HepG2 (cell line): ENCODE measurements at regions not wholly inside any gene's neighbourhood (a gene's known extent, or its start where the extent isn't known, plus 50 kb on each side); places are given as distances from the start of the nearest gene placed in this dataset.

ENCODE experiments used
- ATAC-seq: fragments of 200-7000 bp; cut with Tn5 transposase; 3 replicates; pipeline ENCODE4 v1.9.1; 2020; ENCODE audit warnings: mild to moderate bottlenecking, moderate library complexity
- BruUV-seq: library from RNA; stranded (reverse); fragments of 400-500 nt; replicated peaks from 2 replicates; lab custom pipeline; 2021; lab: Mats Ljungman, UMichigan
- CTCF ChIA-PET: fragments of 300-600 bp; formaldehyde crosslinking; extraction: SDS; loops from one replicate; lab custom pipeline; 2021; ENCODE audit warnings: low total read pairs, inconsistent platforms, low intra/inter-chr PET ratio; lab: Yijun Ruan, JAX
- POLR2A ChIA-PET: fragments of 350-600 bp; sonication (Branson Sonifier 250); formaldehyde crosslinking; loops from one replicate; lab custom pipeline; 2020; ENCODE audit warnings: antibody characterized with exemption, inconsistent platforms; lab: Yijun Ruan, JAX
- DNase-seq: peaks from one replicate; pipeline ENCODE4 v3.0.0-alpha.2; 2015; ENCODE audit warnings: low spot score
- FAIRE-seq: peaks from 3 replicates; lab custom pipeline; 2011; peaks lifted over from hg19 to GRCh38; lab: Jason Lieb, UNC
- H2AFZ ChIP-seq: one replicate; pipeline ENCODE4 v1.6.1; 2011; ENCODE audit warnings: low read length, inconsistent platforms
- H3K27ac ChIP-seq: fragments of 300-600 bp; 3 replicates; pipeline ENCODE4 v1.8.0; 2011; ENCODE audit warnings: mixed run types, mild to moderate bottlenecking, mixed read lengths, low read length, inconsistent platforms; ENCODE audit not compliant: insufficient read depth; ENCODE audit errors: extremely low read length
- H3K27me3 ChIP-seq, 2 experiments: fragments of 200-600 bp in 1 of 2; 2 replicates in 1 of 2; 3 replicates in 1 of 2; pipeline versions ENCODE4 v1.6.0 to v1.8.0; 2011; ENCODE audit warnings: low read length in 2 of 2, mild to moderate bottlenecking in 2 of 2, moderate library complexity in 2 of 2, inconsistent platforms in 1 of 2; ENCODE audit not compliant: insufficient read depth in 2 of 2, control insufficient read depth in 1 of 2
- H3K36me3 ChIP-seq, 2 experiments: fragments of 200-600 bp in 1 of 2; replicated peaks in 1 of 2; 2 replicates in 1 of 2; 3 replicates in 1 of 2; pipeline versions ENCODE4 v1.5.1 to v1.8.0; 2011; ENCODE audit warnings: low read length in 2 of 2, inconsistent platforms in 1 of 2; ENCODE audit not compliant: insufficient read depth in 2 of 2, control insufficient read depth in 1 of 2
- H3K4me1 ChIP-seq: 2 replicates; pipeline ENCODE4 v1.5.1; 2012; ENCODE audit warnings: low read length, inconsistent platforms; ENCODE audit not compliant: insufficient read depth
- H3K4me2 ChIP-seq: 2 replicates; pipeline ENCODE4 v1.6.0; 2011; ENCODE audit warnings: low read depth, low read length, inconsistent platforms
- H3K4me3 ChIP-seq, 3 experiments: fragments of 200-600 bp in 1 of 3; sonication (generic), shearing (Covaris generic) in 1 of 3; replicated peaks in 1 of 3; 2 replicates each; pipeline ENCODE4 v1.5.1; 2011 to 2016; ENCODE audit warnings: low read length in 3 of 3, inconsistent platforms in 2 of 3, low read depth in 2 of 3, mild to moderate bottlenecking in 2 of 3, control low read depth in 1 of 3, mixed read lengths in 1 of 3; ENCODE audit not compliant: insufficient read depth in 1 of 3
- H3K79me2 ChIP-seq: one replicate; pipeline ENCODE4 v1.6.1; 2011; ENCODE audit warnings: low read length, inconsistent platforms; ENCODE audit not compliant: insufficient read depth
- H3K9ac ChIP-seq: 2 replicates; pipeline ENCODE4 v1.6.0; 2011; ENCODE audit warnings: mild to moderate bottlenecking, low read depth, low read length, inconsistent platforms; ENCODE audit not compliant: insufficient read depth
- H3K9me3 ChIP-seq: 2 replicates; pipeline ENCODE4 v1.5.1; 2012; ENCODE audit warnings: mild to moderate bottlenecking, low read length
- H4K20me1 ChIP-seq: 2 replicates; pipeline ENCODE4 v1.6.0; 2011; ENCODE audit warnings: inconsistent platforms, mild to moderate bottlenecking, low read length, moderate library complexity; ENCODE audit not compliant: insufficient read depth
- CEBPB ChIP-seq: IDR thresholded peaks from 2 replicates; pipeline ENCODE4 v1.6.1; 2011; ENCODE audit warnings: low read depth, low read length, improper control_type of control experiment, borderline replicate concordance
- FOXA1 ChIP-seq, 2 experiments: fragments of 450-650 bp in 1 of 2; sonication (generic) in 1 of 2; formaldehyde crosslinking in 1 of 2; IDR thresholded peaks; 2 replicates each; pipeline versions ENCODE4 v1.4.0 to v1.6.1; 2016 to 2020; ENCODE audit warnings: missing genetic modification reagents in 1 of 2
- NFE2L2 ChIP-seq: fragments of 150-350 bp; IDR thresholded peaks from 2 replicates; pipeline ENCODE4 v1.6.1; 2014; ENCODE audit warnings: low read length
- NFIB ChIP-seq: sonication (generic); formaldehyde crosslinking; IDR thresholded peaks from 2 replicates; pipeline ENCODE4 v1.9.0; 2021; ENCODE audit warnings: missing genetic modification reagents, mild to moderate bottlenecking, borderline replicate concordance
- SAFB2 ChIP-seq: sonication (generic); formaldehyde crosslinking; IDR thresholded peaks from 2 replicates; pipeline ENCODE4 v1.5.1; 2020; ENCODE audit warnings: missing genetic modification reagents, low read depth, mild to moderate bottlenecking, borderline replicate concordance
- ZNF281 ChIP-seq: sonication (generic); formaldehyde crosslinking; IDR thresholded peaks from 2 replicates; pipeline ENCODE4 v1.4.0; 2020; ENCODE audit warnings: missing genetic modification reagents, borderline replicate concordance
- ZNF296 ChIP-seq: sonication (generic); formaldehyde crosslinking; conservative IDR thresholded peaks from 2 replicates; pipeline ENCODE4 v1.5.0; 2020; ENCODE audit warnings: mild to moderate bottlenecking, missing genetic modification reagents
- WGBS: methylation state at CpG from one replicate; pipeline ENCODE4 v1.1.6; 2017; ENCODE audit warnings: low lambda C conversion rate; 5-methylcytosine and 5-hydroxymethylcytosine counted together
- in situ Hi-C: cut with HindIII; loops from 2 replicates; pipeline ENCODE4 v1.10.0; 2017; ENCODE audit warnings: low pct_unique_long_range_greater_than_20kb; ENCODE audit not compliant: extremely low pct_ligation_motif_present
- intact Hi-C: fragments of 100-400 bp; cut with micrococcal nuclease; formaldehyde crosslinking; loops from one replicate; pipeline ENCODE4 v1.10.0; 2022; ENCODE audit not compliant: unreplicated experiment
- TF ChIP-seq, protein P1 (sequence below): sonication (generic); formaldehyde crosslinking; IDR thresholded peaks from 2 replicates; pipeline ENCODE4 v1.4.0; 2020; ENCODE audit warnings: missing genetic modification reagents

GRCh38 chr11:33999393-33999792 is 52.1 kb upstream of the CAPRIN1 start:
- BruUV-seq = no TSS peak
- ChIA-PET POLR2A (no interaction called here), CTCF (no interaction called here)
- FAIRE-seq (no peak), ATAC-seq (no peak), DNase-seq (no peak)
- in situ Hi-C loops (loop anchor here (5.0 to 25.0 kb wide), 2 partner anchors 363 to 488 kb away; no protein-coding TSS in a partner anchor), intact Hi-C loops (loop anchor here (5.0 kb wide), 2 partner anchors 53 to 463 kb away; partner anchors contain the start of gene CAPRIN1)
- Histone ChIP-seq H3K9ac (no peak overlapping the region), H3K36me3 (no peaks in the 10 kb centered on the region), H3K4me2 (no peak overlapping the region), H2AFZ (no peak overlapping the region), H3K27me3 (peaks cover 0 to 12% of the 10 kb centered on the region in 2 experiments; a peak in 2 of 5 replicates), H3K27ac (no peak overlapping the region), H4K20me1 (no peaks in the 10 kb centered on the region), H3K4me3 (no peak overlapping the region), H3K79me2 (no peaks in the 10 kb centered on the region), H3K4me1 (peaks cover 20% of the 10 kb centered on the region), H3K9me3 (no peaks in the 10 kb centered on the region)
- TF ChIP-seq CEBPB (peak; percentile 24; the same call in 1 of the 2 replicates), NFE2L2 (no peak), SAFB2 (CRISPR knock-in tag) (no peak), NFIB (no peak)
- WGBS = 0% methylated on average over 2 of the region's 2 CpGs

- POLR2A ChIA-PET = interaction anchor here (1.1 to 1.7 kb wide), 2 partner anchors 53 to 108 kb away, joined by 3 to 7 read pairs; partner anchors contain the start of gene NAT10
- no peak overlapping the region for H3K9ac ChIP-seq
- peaks cover 0 to 12% of the 10 kb centered on the region in 2 experiments; a peak in 2 of 5 replicates for H3K27me3 ChIP-seq
- TF ChIP-seq ZNF281 (CRISPR knock-in tag) (peak; percentile 16; the same call in 1 of the 2 replicates), FOXA1 (IDR thresholded peaks at IDR 0.05) (no peak), FOXA1 (CRISPR knock-in tag; IDR thresholded peaks at IDR 0.05) (no peak), ZNF296 (CRISPR knock-in tag) (no peak)
- TF ChIP-seq, protein P1, sequence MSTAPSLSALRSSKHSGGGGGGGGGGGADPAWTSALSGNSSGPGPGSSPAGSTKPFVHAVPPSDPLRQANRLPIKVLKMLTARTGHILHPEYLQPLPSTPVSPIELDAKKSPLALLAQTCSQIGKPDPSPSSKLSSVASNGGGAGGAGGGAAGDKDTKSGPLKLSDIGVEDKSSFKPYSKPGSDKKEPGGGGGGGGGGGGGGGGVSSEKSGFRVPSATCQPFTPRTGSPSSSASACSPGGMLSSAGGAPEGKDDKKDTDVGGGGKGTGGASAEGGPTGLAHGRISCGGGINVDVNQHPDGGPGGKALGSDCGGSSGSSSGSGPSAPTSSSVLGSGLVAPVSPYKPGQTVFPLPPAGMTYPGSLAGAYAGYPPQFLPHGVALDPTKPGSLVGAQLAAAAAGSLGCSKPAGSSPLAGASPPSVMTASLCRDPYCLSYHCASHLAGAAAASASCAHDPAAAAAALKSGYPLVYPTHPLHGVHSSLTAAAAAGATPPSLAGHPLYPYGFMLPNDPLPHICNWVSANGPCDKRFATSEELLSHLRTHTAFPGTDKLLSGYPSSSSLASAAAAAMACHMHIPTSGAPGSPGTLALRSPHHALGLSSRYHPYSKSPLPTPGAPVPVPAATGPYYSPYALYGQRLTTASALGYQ (CRISPR knock-in tag) = no peak
- TF ChIP-seq, all 625 proteins: peak for 1
- BruUV-seq = no TSS peak
- DNase-seq (no peak), FAIRE-seq (no peak), ATAC-seq (peak; percentile 62)
- Histone ChIP-seq H2AFZ (no peak overlapping the region), H3K4me3 (peak overlapping the region; percentile 5 to 66 (median 6); a peak in 3 of 6 replicates), H4K20me1 (no peaks in the 10 kb centered on the region), H3K4me1 (peaks cover 18% of the 10 kb centered on the region), H3K9me3 (no peaks in the 10 kb centered on the region), H3K27ac (no peak overlapping the region), H3K79me2 (no peaks in the 10 kb centered on the region), H3K4me2 (peak overlapping the region; percentile 85), H3K36me3 (no peaks in the 10 kb centered on the region)
- in situ Hi-C loops (loop anchor here (5.0 to 25.0 kb wide), 2 partner anchors 365 to 490 kb away; no protein-coding TSS in a partner anchor), intact Hi-C loops (loop anchor here (1.0 to 5.0 kb wide), 4 partner anchors 55 to 465 kb away; partner anchors contain the start of genes ABTB2, CAPRIN1 and NAT10)
- CTCF ChIA-PET = interaction anchor here (0.5 to 1.8 kb wide), 2 partner anchors 362 to 901 kb away, joined by 3 to 10 read pairs; no protein-coding TSS in a partner anchor
- WGBS = 33% methylated on average over 7 of the region's 7 CpGs
Measured at GRCh38 chr11:33997584-33998251, 53.8 kb upstream of the CAPRIN1 start.
